Neural progenitor cell (in vitro differentiated cells): ENCODE measurements at regions not wholly inside any gene's neighbourhood (a gene's known extent, or its start where the extent isn't known, plus 50 kb on each side); places are given as distances from the start of the nearest gene placed in this dataset.

Experiments
- DNase-seq: peaks from one replicate; pipeline ENCODE4 v3.0.0-alpha.2; 2016; ENCODE audit warnings: low spot score
- H2AFZ ChIP-seq: fragments of 200-600 bp; sonication (generic); replicated peaks from 2 replicates; pipeline ENCODE4 v1.6.1; 2016; ENCODE audit warnings: antibody characterized with exemption
- H3F3A ChIP-seq: fragments of 200-600 bp; sonication (generic); 2 replicates; pipeline ENCODE4 v1.6.1; 2016; ENCODE audit warnings: antibody characterized with exemption, low read depth
- H3K27ac ChIP-seq: fragments of 200-600 bp; sonication (generic); 2 replicates; pipeline ENCODE4 v1.5.1; 2016; ENCODE audit warnings: mild to moderate bottlenecking
- H3K27me3 ChIP-seq: fragments of 200-600 bp; sonication (generic); 2 replicates; pipeline ENCODE4 v1.6.1; 2016; ENCODE audit warnings: mild to moderate bottlenecking, moderate library complexity
- H3K36me3 ChIP-seq: fragments of 200-600 bp; sonication (generic); 2 replicates; pipeline ENCODE4 v1.5.1; 2016
- H3K4me1 ChIP-seq: fragments of 200-600 bp; sonication (generic); 2 replicates; pipeline ENCODE4 v1.6.1; 2016; ENCODE audit warnings: mixed run types
- H3K4me2 ChIP-seq: fragments of 200-600 bp; sonication (generic); 2 replicates; pipeline ENCODE4 v1.6.1; 2016
- H3K4me3 ChIP-seq: fragments of 200-600 bp; sonication (generic); 2 replicates; pipeline ENCODE4 v1.5.1; 2016
- H3K79me2 ChIP-seq: fragments of 200-600 bp; sonication (generic); 2 replicates; pipeline ENCODE4 v1.6.1; 2016; ENCODE audit warnings: low read depth
- H3K9ac ChIP-seq: fragments of 200-600 bp; sonication (generic); 2 replicates; pipeline ENCODE4 v1.6.1; 2016
- H3K9me3 ChIP-seq: fragments of 200-600 bp; sonication (generic); 2 replicates; pipeline ENCODE4 v1.5.1; 2016; ENCODE audit warnings: low read depth
- H4K20me1 ChIP-seq: fragments of 200-600 bp; sonication (generic); 2 replicates; pipeline ENCODE4 v1.6.1; 2016; ENCODE audit warnings: low read depth
- H3K27ac Mint-ChIP-seq: 3 replicates; pipeline ENCODE4 v1.8.0; 2021; ENCODE audit warnings: mixed read lengths
- H3K27me3 Mint-ChIP-seq: 2 replicates; pipeline ENCODE4 v1.8.0; 2022; ENCODE audit warnings: low read depth, mild to moderate bottlenecking, inconsistent platforms, moderate library complexity, mixed read lengths; ENCODE audit not compliant: insufficient read depth
- H3K36me3 Mint-ChIP-seq: 3 replicates; pipeline ENCODE4 v1.8.0; 2021; ENCODE audit warnings: mixed read lengths
- H3K4me1 Mint-ChIP-seq: 3 replicates; pipeline ENCODE4 v1.8.0; 2021; ENCODE audit warnings: mixed read lengths
- H3K4me3 Mint-ChIP-seq: 3 replicates; pipeline ENCODE4 v1.8.0; 2021; ENCODE audit warnings: mild to moderate bottlenecking, moderate library complexity, mixed read lengths
- H3K9me3 Mint-ChIP-seq: 3 replicates; pipeline ENCODE4 v1.8.0; 2020; ENCODE audit warnings: mixed read lengths
- EZH2 ChIP-seq: fragments of 200-600 bp; sonication (generic); IDR thresholded peaks from 2 replicates; pipeline ENCODE4 v1.6.1; 2017; ENCODE audit warnings: antibody characterized with exemption, mild to moderate bottlenecking, moderate library complexity
- EZH2phosphoT487 ChIP-seq: fragments of 200-600 bp; sonication (generic); IDR thresholded peaks from 2 replicates; pipeline ENCODE4 v1.6.1; 2017; ENCODE audit warnings: antibody characterized with exemption
- TF ChIP-seq, protein P1 (sequence below): fragments of 200-600 bp; sonication (generic); IDR thresholded peaks from 2 replicates; pipeline ENCODE4 v1.5.1; 2017; ENCODE audit warnings: antibody characterized with exemption, mild to moderate bottlenecking

DNA sequence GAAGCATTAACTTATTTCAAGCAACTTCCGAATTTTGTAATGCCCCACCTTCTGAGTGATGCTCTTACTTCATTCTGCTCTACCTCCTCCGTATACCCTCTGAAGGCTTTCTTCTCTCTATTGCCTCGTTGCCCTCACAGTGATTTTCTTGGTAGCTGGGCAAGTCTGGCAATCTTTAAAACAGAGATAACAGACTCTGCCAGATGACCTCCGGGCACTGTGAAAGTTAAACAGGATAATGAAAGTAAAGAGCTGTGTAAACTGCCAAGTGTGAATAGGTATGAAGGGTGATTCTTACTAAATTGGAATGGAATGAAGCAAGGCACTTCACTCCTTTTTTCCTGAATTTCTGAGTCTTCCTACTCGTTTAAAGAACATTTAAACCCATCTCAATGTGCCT is 207.3 kb upstream of the GYPC start:
- H3K4me3 Mint-ChIP-seq, result no peak overlapping the region
- Histone ChIP-seq H3K4me2 (no peak overlapping the region), H3K36me3 (no peaks in the 10 kb centered on the region), H3K9me3 (no peaks in the 10 kb centered on the region), H3K4me3 (no peak overlapping the region), H2AFZ (no peak overlapping the region), H3K9ac (no peak overlapping the region), H3K79me2 (no peaks in the 10 kb centered on the region), H3F3A (peaks cover 9% of the 10 kb centered on the region), H3K4me1 (peaks cover 12% of the 10 kb centered on the region), H3K27me3 (no peaks in the 10 kb centered on the region), H3K27ac (no peak overlapping the region), H4K20me1 (no peaks in the 10 kb centered on the region)
- H3K27me3 Mint-ChIP-seq, result peaks cover 3% of the 10 kb centered on the region
- H3K27ac Mint-ChIP-seq, result no peak overlapping the region
- no peak for DNase-seq
- H3K36me3 Mint-ChIP-seq, result no peaks in the 10 kb centered on the region
- no peaks in the 10 kb centered on the region for H3K9me3 Mint-ChIP-seq
- no peak for TF ChIP-seq EZH2phosphoT487
- TF ChIP-seq EZH2, result no peak
- TF ChIP-seq, protein P1, sequence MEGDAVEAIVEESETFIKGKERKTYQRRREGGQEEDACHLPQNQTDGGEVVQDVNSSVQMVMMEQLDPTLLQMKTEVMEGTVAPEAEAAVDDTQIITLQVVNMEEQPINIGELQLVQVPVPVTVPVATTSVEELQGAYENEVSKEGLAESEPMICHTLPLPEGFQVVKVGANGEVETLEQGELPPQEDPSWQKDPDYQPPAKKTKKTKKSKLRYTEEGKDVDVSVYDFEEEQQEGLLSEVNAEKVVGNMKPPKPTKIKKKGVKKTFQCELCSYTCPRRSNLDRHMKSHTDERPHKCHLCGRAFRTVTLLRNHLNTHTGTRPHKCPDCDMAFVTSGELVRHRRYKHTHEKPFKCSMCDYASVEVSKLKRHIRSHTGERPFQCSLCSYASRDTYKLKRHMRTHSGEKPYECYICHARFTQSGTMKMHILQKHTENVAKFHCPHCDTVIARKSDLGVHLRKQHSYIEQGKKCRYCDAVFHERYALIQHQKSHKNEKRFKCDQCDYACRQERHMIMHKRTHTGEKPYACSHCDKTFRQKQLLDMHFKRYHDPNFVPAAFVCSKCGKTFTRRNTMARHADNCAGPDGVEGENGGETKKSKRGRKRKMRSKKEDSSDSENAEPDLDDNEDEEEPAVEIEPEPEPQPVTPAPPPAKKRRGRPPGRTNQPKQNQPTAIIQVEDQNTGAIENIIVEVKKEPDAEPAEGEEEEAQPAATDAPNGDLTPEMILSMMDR, result no peak
- peaks cover 6% of the 10 kb centered on the region for H3K4me1 Mint-ChIP-seq

- TF ChIP-seq EZH2phosphoT487 (no peak), EZH2 (no peak)
- TF ChIP-seq, protein P1, result no peak
- H3K9me3 Mint-ChIP-seq, result peaks cover 2% of the 10 kb centered on the region
- peaks cover 12% of the 10 kb centered on the region for H3K4me1 ChIP-seq
- H3K27ac ChIP-seq, result no peak overlapping the region
- H4K20me1 ChIP-seq, result no peaks in the 10 kb centered on the region
- no peak overlapping the region for H2AFZ ChIP-seq
- no peak overlapping the region for H3K4me3 Mint-ChIP-seq
- no peaks in the 10 kb centered on the region for H3K36me3 ChIP-seq
- DNase-seq, result no peak
- no peaks in the 10 kb centered on the region for H3K9me3 ChIP-seq
- no peaks in the 10 kb centered on the region for H3K27me3 Mint-ChIP-seq
- no peak overlapping the region for H3K4me2 ChIP-seq
- no peak overlapping the region for H3K9ac ChIP-seq
- H3K27me3 ChIP-seq, result no peaks in the 10 kb centered on the region
- no peaks in the 10 kb centered on the region for H3K79me2 ChIP-seq
- H3K4me1 Mint-ChIP-seq, result peaks cover 6% of the 10 kb centered on the region
- peaks cover 9% of the 10 kb centered on the region for H3F3A ChIP-seq
- no peak overlapping the region for H3K4me3 ChIP-seq
- no peaks in the 10 kb centered on the region for H3K36me3 Mint-ChIP-seq
- no peak overlapping the region for H3K27ac Mint-ChIP-seq
These were observed 206.3 kb upstream of the GYPC start for GRCh38 chr2:126449677-126450076.

GRCh38 chr2:126463892-126464674 is 191.9 kb upstream of the GYPC start:
- H3K27ac Mint-ChIP-seq, result no peak overlapping the region
- DNase-seq, result peak; percentile 7
- peaks cover 4% of the 10 kb centered on the region for H3K4me1 Mint-ChIP-seq
- H3K36me3 Mint-ChIP-seq, result no peaks in the 10 kb centered on the region
- no peaks in the 10 kb centered on the region for H3K27me3 Mint-ChIP-seq
- Histone ChIP-seq H3K36me3 (no peaks in the 10 kb centered on the region), H3K4me3 (no peak overlapping the region), H3K79me2 (no peaks in the 10 kb centered on the region), H3K4me2 (peak overlapping the region; percentile 4), H3K9me3 (no peaks in the 10 kb centered on the region), H3K27me3 (no peaks in the 10 kb centered on the region), H3K27ac (no peak overlapping the region), H2AFZ (peak overlapping the region; percentile 8), H3F3A (no peaks in the 10 kb centered on the region), H3K4me1 (peaks cover 11% of the 10 kb centered on the region), H3K9ac (no peak overlapping the region), H4K20me1 (no peaks in the 10 kb centered on the region)
- no peak for TF ChIP-seq EZH2phosphoT487
- TF ChIP-seq EZH2, result no peak
- TF ChIP-seq, protein P1, result no peak
- no peak overlapping the region for H3K4me3 Mint-ChIP-seq
- H3K9me3 Mint-ChIP-seq, result no peaks in the 10 kb centered on the region
